ENCODE measurements at regions not wholly inside any gene's neighbourhood (a gene's known extent, or its start where the extent isn't known, plus 50 kb on each side); places are given as distances from the start of the nearest gene placed in this dataset.

DNA sequence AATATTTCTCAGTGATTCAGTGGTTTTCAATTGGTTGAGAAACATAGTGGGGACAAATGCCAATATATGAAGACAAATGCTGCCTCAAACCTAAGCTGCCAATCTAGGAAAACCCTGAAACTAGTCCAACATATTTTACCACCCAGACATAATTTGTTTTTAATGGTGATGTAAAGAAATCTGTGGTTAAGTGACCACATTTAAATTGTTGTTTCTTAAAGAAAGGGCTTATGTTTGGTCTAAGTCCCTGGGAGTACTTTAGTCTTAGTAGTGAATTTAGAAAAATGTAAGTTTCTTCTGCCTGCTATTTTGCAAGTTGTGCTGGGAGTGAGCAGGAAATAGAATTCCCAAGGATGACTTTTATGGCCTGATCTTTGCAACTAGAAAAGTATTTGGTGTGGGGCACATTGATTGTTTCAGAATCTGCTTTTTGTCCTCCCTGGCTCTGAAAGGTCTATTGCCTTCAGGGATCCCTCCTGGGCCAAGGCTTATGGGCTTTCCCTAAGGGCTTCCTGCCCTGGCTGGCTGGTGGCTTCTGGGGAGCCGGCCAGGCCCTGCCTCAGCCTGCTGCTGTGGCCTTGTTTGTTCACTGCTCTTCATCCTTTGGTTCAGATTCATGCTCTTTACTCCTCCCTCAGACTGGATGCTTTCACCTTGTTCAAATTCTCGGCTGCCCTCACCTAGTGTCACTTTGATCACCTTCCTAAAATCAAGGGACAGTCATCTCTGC lies 169.8 kb upstream of the JADE1 start:
- DNase-seq (ENCODE audit: low read depth) = peak; percentile 57
- TF ChIP-seq, protein P1, sequence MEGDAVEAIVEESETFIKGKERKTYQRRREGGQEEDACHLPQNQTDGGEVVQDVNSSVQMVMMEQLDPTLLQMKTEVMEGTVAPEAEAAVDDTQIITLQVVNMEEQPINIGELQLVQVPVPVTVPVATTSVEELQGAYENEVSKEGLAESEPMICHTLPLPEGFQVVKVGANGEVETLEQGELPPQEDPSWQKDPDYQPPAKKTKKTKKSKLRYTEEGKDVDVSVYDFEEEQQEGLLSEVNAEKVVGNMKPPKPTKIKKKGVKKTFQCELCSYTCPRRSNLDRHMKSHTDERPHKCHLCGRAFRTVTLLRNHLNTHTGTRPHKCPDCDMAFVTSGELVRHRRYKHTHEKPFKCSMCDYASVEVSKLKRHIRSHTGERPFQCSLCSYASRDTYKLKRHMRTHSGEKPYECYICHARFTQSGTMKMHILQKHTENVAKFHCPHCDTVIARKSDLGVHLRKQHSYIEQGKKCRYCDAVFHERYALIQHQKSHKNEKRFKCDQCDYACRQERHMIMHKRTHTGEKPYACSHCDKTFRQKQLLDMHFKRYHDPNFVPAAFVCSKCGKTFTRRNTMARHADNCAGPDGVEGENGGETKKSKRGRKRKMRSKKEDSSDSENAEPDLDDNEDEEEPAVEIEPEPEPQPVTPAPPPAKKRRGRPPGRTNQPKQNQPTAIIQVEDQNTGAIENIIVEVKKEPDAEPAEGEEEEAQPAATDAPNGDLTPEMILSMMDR (IDR thresholded peaks at IDR 0.05; ENCODE audit: insufficient read depth, low read depth, low read length) = no peak
- no peak overlapping the region for H3K4me3 ChIP-seq (ENCODE audit: low read depth, low read length)

DNA sequence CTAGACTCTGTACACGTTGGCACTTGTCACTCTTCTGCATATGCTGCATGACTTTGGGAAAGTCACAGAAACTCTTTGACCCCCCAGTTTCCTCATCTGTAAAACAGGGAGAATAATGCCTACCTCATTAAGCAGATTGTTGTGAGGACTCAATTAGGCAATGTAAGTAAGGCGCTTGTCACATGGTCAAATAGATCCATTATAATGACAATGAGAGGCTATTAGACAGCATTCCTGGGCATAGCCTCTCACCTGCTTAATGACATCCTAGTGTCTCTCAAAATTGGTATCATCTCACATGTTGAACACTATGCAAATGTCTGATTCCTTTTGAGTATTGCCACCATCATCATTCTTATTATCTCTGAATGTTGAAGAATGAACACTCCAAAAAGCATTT lies 172.6 kb upstream of the JADE1 start:
- no peak for DNase-seq (ENCODE audit: low read depth)
- TF ChIP-seq, protein P1 (IDR thresholded peaks at IDR 0.05; ENCODE audit: insufficient read depth, low read depth, low read length) = no peak

DNA sequence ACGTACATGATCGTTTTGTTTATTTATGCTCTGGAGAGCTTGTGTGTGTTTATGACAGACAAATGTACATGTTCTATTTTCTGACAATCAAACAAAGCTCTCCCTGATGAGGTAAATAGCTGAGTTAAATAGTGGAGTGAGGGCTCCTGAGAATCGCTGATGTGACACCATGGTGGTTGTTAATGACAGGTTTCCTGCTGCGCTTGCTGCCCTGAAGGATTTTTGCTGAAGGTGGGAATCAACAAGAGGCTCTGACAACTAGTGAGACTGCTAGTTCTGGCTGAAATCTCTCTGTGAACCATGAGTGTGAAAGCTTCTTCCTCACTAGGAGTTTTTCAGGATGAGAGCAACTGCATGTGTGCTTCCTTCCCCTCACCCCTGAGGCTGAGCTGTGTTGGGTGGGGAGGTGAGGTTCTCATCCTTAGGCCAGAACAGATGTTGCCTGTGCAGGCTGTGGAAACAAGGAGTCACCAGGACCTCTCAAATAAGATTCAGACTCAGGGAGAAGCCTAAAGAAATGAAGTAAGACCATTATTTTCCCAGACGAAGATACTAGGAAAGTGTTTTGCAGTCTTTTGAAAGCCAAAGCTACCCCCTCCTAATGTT lies 173.4 kb upstream of the JADE1 start:
- DNase-seq (ENCODE audit: low read depth) = no peak
- no peak overlapping the region for H3K4me3 ChIP-seq (ENCODE audit: low read depth, low read length)
- TF ChIP-seq, protein P1 (IDR thresholded peaks at IDR 0.05; ENCODE audit: insufficient read depth, low read depth, low read length) = no peak

More for the DNA sequence above, 172.6 kb upstream of the JADE1 start:
- H3K4me3 ChIP-seq (ENCODE audit: low read depth, low read length) = no peak overlapping the region

DNA sequence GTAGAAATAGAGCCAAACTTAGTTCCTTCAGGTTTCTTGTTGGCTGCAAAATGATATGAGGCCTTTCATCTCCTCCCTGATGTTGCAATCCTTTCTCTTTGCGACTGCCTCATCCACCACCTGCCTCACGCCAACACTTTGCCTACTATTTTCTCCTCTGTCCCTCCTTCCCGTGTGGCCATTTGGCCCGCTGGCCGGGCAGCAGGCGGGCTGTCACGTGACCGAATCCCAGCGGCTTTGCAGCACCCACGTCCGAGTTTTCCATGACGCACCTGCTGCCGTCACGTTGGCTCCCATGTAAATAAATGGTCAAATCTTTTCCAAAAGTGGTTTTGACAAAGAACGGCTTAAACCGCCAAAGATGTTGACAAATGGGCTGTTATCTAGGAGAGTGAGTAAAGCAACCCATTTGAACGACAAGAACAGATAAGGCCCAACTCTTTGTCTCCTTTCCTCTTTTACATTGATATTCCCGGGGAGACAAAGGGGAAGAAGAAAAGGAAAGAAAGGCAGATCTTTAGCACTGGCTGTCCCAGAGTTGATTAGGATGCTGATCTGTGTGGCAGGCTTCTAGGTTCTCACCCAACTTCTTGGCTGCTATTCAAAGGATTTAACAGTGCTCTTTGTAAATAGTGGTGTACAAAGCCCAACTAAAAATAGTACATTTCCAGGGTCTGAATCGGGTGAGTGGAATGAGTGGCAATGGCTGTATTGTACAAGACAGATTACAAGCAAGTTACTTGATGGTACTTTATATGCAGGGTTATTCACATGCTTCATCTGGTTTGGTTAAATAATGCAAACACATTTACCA lies 174.2 kb upstream of the JADE1 start:
- H3K4me3 ChIP-seq (ENCODE audit: low read depth, low read length) = no peak overlapping the region
- DNase-seq (ENCODE audit: low read depth) = peak; percentile 89
- TF ChIP-seq, protein P1 (IDR thresholded peaks at IDR 0.05; ENCODE audit: insufficient read depth, low read depth, low read length) = no peak

DNA sequence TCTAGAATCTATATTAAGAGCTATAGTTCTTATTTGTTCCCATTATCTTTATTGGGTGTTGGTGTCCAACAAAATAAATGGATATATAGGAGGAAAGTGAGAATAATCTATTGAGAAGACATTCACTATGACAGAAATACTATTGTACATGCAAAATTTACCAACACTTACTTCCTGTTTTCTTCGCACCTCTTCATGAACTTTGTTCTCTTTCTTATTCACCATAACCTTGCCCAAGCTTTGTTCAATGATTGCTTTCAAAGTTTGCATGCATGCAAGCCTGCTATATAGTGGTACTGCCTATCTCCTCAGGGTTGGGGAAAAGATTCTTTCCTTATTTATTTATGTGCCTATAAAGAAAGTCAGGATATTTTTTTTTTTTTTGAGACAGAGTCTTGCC lies 176.4 kb upstream of the JADE1 start:
- TF ChIP-seq, protein P1 (IDR thresholded peaks at IDR 0.05; ENCODE audit: insufficient read depth, low read depth, low read length) = no peak
- DNase-seq (ENCODE audit: low read depth) = no peak
- H3K4me3 ChIP-seq (ENCODE audit: low read depth, low read length) = no peak overlapping the region

GRCh38 chr4:128630871-128631270 lies 178.6 kb upstream of the JADE1 start:
- no peak overlapping the region for H3K4me3 ChIP-seq (ENCODE audit: low read depth, low read length)
- TF ChIP-seq, protein P1 (IDR thresholded peaks at IDR 0.05; ENCODE audit: insufficient read depth, low read depth, low read length) = no peak
- peak; percentile 10 for DNase-seq (ENCODE audit: low read depth)
